ENCODE measurements at regions not wholly inside any gene's neighbourhood (a gene's known extent, or its start where the extent isn't known, plus 50 kb on each side); places are given as distances from the start of the nearest gene placed in this dataset.

GRCh38 chr10:57964351-57964750 is 303.3 kb downstream of the IPMK start:
- H3K27ac ChIP-seq: no peak overlapping the region
- no peak for TF ChIP-seq CTCF (IDR thresholded peaks at IDR 0.05)
- DNase-seq (ENCODE audit: low spot score): no peak
- no peak overlapping the region for H3K4me3 ChIP-seq

GRCh38 chr10:57963546-57963945 is 304.1 kb downstream of the IPMK start:
- TF ChIP-seq CTCF (IDR thresholded peaks at IDR 0.05): no peak
- H3K4me3 ChIP-seq: no peak overlapping the region
- no peak for DNase-seq (ENCODE audit: low spot score)
- no peak overlapping the region for H3K27ac ChIP-seq

GRCh38 chr10:57962839-57963238 is 304.9 kb downstream of the IPMK start:
- no peak for DNase-seq (ENCODE audit: low spot score)
- H3K27ac ChIP-seq: no peak overlapping the region
- no peak overlapping the region for H3K4me3 ChIP-seq
- TF ChIP-seq CTCF (IDR thresholded peaks at IDR 0.05): no peak

GRCh38 chr10:57961487-57961886 is 306.2 kb downstream of the IPMK start:
- Histone ChIP-seq H3K4me3 (no peak overlapping the region), H3K27ac (no peak overlapping the region)
- DNase-seq (ENCODE audit: low spot score): no peak
- no peak for TF ChIP-seq CTCF (IDR thresholded peaks at IDR 0.05)

- H3K27ac ChIP-seq: no peak overlapping the region
- DNase-seq (ENCODE audit: low spot score): no peak
- H3K4me3 ChIP-seq: no peak overlapping the region
- TF ChIP-seq CTCF (IDR thresholded peaks at IDR 0.05): no peak
These were observed 307.3 kb downstream of the IPMK start for GRCh38 chr10:57960406-57960805.

- no peak for TF ChIP-seq CTCF (IDR thresholded peaks at IDR 0.05)
- no peak for DNase-seq (ENCODE audit: low spot score)
- H3K4me3 ChIP-seq: no peak overlapping the region
- no peak overlapping the region for H3K27ac ChIP-seq
These were observed 308.2 kb downstream of the IPMK start for GRCh38 chr10:57959318-57960006.

GRCh38 chr10:57955076-57955475 is 312.6 kb downstream of the IPMK start:
- Histone ChIP-seq H3K27ac (no peak overlapping the region), H3K4me3 (no peak overlapping the region)
- DNase-seq (ENCODE audit: low spot score): no peak
- no peak for TF ChIP-seq CTCF (IDR thresholded peaks at IDR 0.05)

Measured in coronary artery (tissue), 2 donors.